ENCODE measurements at regions not wholly inside any gene's neighbourhood (a gene's known extent, or its start where the extent isn't known, plus 50 kb on each side); places are given as distances from the start of the nearest gene placed in this dataset.
"Not testable (repeated sequence)": the region's sequence is repeated elsewhere in the genome, so short reads cannot be mapped to it uniquely, and the experiment has no call there.

DNA sequence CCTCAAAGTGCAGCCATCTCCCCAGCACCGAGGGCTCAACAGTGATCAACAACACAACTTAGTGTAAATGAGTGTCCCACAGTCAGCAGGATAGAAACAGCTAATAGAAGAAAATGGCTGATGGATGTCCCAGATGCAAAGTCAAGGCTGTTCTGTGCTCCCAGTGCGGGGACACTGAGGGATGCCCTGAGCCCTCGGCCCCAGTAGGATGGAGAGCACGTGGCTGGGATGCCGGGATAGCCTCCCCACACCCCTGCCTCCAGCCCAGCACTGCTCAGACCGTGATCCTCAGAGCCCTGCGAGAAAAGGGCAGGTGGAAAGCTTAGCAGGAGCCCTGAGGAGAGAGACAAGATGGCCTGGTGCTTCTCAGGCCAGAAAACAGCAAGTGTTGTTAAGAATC lies 243.9 kb upstream of the TCERG1L start:
- H3K4me1 ChIP-seq (ENCODE audit: low read length), result no peaks in the 10 kb centered on the region
- DNase-seq, result no peak
- no peak overlapping the region for H3K27ac ChIP-seq (ENCODE audit: low read length)
- H3F3A ChIP-seq (ENCODE audit: insufficient read depth, low read length), result no peaks in the 10 kb centered on the region
- H3K9ac ChIP-seq (ENCODE audit: low read length), result no peak overlapping the region
- no peak overlapping the region for H2AFZ ChIP-seq (ENCODE audit: low read length)
- H3K27me3 ChIP-seq (replicated peaks; ENCODE audit: insufficient read depth, low read length), result no peaks in the 10 kb centered on the region
- no peaks in the 10 kb centered on the region for H4K20me1 ChIP-seq (ENCODE audit: insufficient read depth, low read length)
- no peaks in the 10 kb centered on the region for H3K79me2 ChIP-seq (ENCODE audit: low read length)
- H3K4me2 ChIP-seq (ENCODE audit: low read depth, low read length), result no peak overlapping the region
- H3K4me3 ChIP-seq (ENCODE audit: low read length), result no peak overlapping the region
- no peaks in the 10 kb centered on the region for H3K9me2 ChIP-seq (replicated peaks; ENCODE audit: insufficient read depth, low read length)
- no peaks in the 10 kb centered on the region for H3K36me3 ChIP-seq (replicated peaks; ENCODE audit: insufficient read depth, low read length)
- TF ChIP-seq, protein P1, sequence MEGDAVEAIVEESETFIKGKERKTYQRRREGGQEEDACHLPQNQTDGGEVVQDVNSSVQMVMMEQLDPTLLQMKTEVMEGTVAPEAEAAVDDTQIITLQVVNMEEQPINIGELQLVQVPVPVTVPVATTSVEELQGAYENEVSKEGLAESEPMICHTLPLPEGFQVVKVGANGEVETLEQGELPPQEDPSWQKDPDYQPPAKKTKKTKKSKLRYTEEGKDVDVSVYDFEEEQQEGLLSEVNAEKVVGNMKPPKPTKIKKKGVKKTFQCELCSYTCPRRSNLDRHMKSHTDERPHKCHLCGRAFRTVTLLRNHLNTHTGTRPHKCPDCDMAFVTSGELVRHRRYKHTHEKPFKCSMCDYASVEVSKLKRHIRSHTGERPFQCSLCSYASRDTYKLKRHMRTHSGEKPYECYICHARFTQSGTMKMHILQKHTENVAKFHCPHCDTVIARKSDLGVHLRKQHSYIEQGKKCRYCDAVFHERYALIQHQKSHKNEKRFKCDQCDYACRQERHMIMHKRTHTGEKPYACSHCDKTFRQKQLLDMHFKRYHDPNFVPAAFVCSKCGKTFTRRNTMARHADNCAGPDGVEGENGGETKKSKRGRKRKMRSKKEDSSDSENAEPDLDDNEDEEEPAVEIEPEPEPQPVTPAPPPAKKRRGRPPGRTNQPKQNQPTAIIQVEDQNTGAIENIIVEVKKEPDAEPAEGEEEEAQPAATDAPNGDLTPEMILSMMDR (IDR thresholded peaks at IDR 0.05; ENCODE audit: low read length), result no peak
- TF ChIP-seq EZH2 (optimal IDR thresholded peaks at IDR 0.05; ENCODE audit: low read depth, low read length), result no peak
- TF ChIP-seq EZH2phosphoT487 (IDR thresholded peaks at IDR 0.05; ENCODE audit: low read length), result no peak
- H3K9me3 ChIP-seq (replicated peaks; ENCODE audit: insufficient read depth, low read length), result no peaks in the 10 kb centered on the region

DNA sequence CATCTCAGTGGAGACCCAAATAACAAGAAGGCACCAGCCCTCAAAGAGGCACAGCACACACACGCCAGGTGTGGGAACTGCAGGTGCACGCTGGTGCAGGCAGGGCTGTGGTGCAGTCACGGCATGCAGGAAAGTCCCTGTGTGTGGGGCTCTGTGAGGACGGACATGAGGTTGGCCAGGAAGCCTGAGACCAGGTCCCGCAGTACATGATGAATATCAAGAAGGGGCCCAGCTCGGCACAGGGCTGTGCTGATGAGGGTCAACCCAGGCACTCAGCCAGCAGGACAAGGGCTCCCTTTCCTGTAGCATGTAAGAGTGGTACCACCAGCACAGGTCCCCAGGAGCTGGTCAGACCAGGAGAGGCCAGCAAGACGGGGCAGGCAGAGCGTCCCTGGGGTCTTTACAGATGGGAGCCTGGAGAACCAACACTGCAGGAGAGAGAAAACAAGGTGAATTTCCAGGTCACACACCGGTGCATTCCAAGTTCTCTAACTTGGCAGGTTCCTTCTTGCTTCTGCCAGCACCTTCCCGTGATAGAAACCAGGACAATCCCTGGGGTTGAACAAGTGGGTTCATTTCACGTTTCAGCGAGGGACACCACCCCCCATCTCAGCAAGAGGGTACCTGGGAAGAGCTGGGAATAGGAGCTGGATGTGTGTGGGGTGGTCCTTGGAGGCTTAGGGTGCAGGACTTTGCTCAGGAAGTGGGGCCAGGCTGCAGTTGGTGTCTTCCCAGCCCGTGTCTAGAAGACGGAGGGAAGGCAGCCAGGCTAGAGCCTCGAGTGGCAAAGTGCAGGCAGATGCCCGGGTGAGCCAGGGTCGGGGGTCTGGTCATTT lies 244.8 kb upstream of the TCERG1L start:
- no peak for DNase-seq
- H3K27me3 ChIP-seq (replicated peaks; ENCODE audit: insufficient read depth, low read length), result no peaks in the 10 kb centered on the region
- no peak overlapping the region for H3K9ac ChIP-seq (ENCODE audit: low read length)
- no peak overlapping the region for H3K27ac ChIP-seq (ENCODE audit: low read length)
- TF ChIP-seq EZH2 (optimal IDR thresholded peaks at IDR 0.05; ENCODE audit: low read depth, low read length) (no peak), EZH2phosphoT487 (IDR thresholded peaks at IDR 0.05; ENCODE audit: low read length) (no peak)
- TF ChIP-seq, protein P1 (IDR thresholded peaks at IDR 0.05; ENCODE audit: low read length), result no peak
- no peaks in the 10 kb centered on the region for H3K9me3 ChIP-seq (replicated peaks; ENCODE audit: insufficient read depth, low read length)
- H3K4me1 ChIP-seq (ENCODE audit: low read length), result no peaks in the 10 kb centered on the region
- no peaks in the 10 kb centered on the region for H3K36me3 ChIP-seq (replicated peaks; ENCODE audit: insufficient read depth, low read length)
- H2AFZ ChIP-seq (ENCODE audit: low read length), result no peak overlapping the region
- no peaks in the 10 kb centered on the region for H3F3A ChIP-seq (ENCODE audit: insufficient read depth, low read length)
- no peaks in the 10 kb centered on the region for H3K9me2 ChIP-seq (replicated peaks; ENCODE audit: insufficient read depth, low read length)
- no peaks in the 10 kb centered on the region for H4K20me1 ChIP-seq (ENCODE audit: insufficient read depth, low read length)
- no peak overlapping the region for H3K4me2 ChIP-seq (ENCODE audit: low read depth, low read length)
- no peak overlapping the region for H3K4me3 ChIP-seq (ENCODE audit: low read length)
- no peaks in the 10 kb centered on the region for H3K79me2 ChIP-seq (ENCODE audit: low read length)

DNA sequence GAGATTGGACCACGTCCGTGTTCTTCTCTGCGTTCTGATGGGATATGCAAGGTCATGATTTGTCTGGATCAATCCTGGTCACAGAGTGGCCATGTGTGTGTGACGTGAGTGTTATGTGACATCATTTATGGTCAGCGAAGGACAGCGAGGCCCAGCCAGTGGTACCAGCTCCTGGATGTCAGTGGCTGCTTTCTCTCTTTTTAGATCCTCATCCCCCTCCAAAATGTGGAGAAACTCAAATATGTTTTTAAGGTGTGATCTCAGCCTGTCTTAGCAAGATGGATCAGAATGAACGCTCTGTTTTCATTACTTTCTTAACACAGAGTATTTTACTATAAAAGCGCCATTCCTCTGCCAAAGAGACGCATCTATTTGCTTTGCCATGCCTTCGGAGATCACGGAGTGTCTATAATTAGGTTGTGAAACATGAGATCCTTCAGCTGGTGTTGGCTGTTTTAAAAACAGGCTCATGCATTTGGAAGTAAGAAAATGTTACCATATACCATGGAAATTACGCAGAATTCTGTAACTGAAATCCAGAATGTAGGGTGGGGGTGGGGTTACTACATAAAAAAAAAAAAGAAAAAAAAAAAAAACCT lies 245.5 kb upstream of the TCERG1L start:
- TF ChIP-seq EZH2phosphoT487 (IDR thresholded peaks at IDR 0.05; ENCODE audit: low read length) (no peak), EZH2 (optimal IDR thresholded peaks at IDR 0.05; ENCODE audit: low read depth, low read length) (no peak)
- TF ChIP-seq, protein P1 (IDR thresholded peaks at IDR 0.05; ENCODE audit: low read length), result no peak
- Histone ChIP-seq H3K9me2 (replicated peaks; ENCODE audit: insufficient read depth, low read length) (no peaks in the 10 kb centered on the region), H3K4me3 (ENCODE audit: low read length) (no peak overlapping the region), H3K79me2 (ENCODE audit: low read length) (no peaks in the 10 kb centered on the region), H4K20me1 (ENCODE audit: insufficient read depth, low read length) (no peaks in the 10 kb centered on the region), H2AFZ (ENCODE audit: low read length) (no peak overlapping the region), H3K36me3 (replicated peaks; ENCODE audit: insufficient read depth, low read length) (no peaks in the 10 kb centered on the region), H3F3A (ENCODE audit: insufficient read depth, low read length) (no peaks in the 10 kb centered on the region), H3K27ac (ENCODE audit: low read length) (no peak overlapping the region), H3K27me3 (replicated peaks; ENCODE audit: insufficient read depth, low read length) (no peaks in the 10 kb centered on the region), H3K4me2 (ENCODE audit: low read depth, low read length) (no peak overlapping the region), H3K9ac (ENCODE audit: low read length) (no peak overlapping the region), H3K9me3 (replicated peaks; ENCODE audit: insufficient read depth, low read length) (no peaks in the 10 kb centered on the region), H3K4me1 (ENCODE audit: low read length) (no peaks in the 10 kb centered on the region)
- no peak for DNase-seq

DNA sequence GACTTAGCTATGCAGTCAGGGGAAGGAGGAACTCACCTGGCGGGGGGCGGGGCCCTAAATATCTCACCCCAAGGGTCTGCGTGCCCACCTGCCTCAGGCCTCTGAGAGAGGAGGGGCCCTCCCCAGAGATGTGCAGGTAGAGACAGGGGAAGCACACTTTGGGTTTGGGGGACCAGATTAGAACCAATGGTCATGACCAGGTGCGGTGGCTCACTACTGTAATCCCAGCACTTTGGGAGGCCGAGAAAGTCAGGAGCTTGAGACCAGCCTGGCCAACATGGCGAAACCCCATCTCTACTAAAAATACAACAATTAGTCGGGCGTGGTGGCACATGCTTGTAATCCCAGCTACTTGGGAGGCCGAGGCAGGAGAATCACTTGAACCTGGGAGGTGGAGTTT lies 246.4 kb upstream of the TCERG1L start:
- DNase-seq; H3K79me2 ChIP-seq (ENCODE audit: low read length); H3K9me3 ChIP-seq (replicated peaks; ENCODE audit: insufficient read depth, low read length); H3F3A ChIP-seq (ENCODE audit: insufficient read depth, low read length); H4K20me1 ChIP-seq (ENCODE audit: insufficient read depth, low read length); H3K36me3 ChIP-seq (replicated peaks; ENCODE audit: insufficient read depth, low read length); H3K9ac ChIP-seq (ENCODE audit: low read length); H2AFZ ChIP-seq (ENCODE audit: low read length); H3K27ac ChIP-seq (ENCODE audit: low read length); H3K9me2 ChIP-seq (replicated peaks; ENCODE audit: insufficient read depth, low read length); H3K4me1 ChIP-seq (ENCODE audit: low read length); H3K4me3 ChIP-seq (ENCODE audit: low read length); H3K4me2 ChIP-seq (ENCODE audit: low read depth, low read length); H3K27me3 ChIP-seq (replicated peaks; ENCODE audit: insufficient read depth, low read length): not testable (repeated sequence)

Measured in MM.1S (cell line).